ENCODE measurements at regions not wholly inside any gene's neighbourhood (a gene's known extent, or its start where the extent isn't known, plus 50 kb on each side); places are given as distances from the start of the nearest gene placed in this dataset.

DNA sequence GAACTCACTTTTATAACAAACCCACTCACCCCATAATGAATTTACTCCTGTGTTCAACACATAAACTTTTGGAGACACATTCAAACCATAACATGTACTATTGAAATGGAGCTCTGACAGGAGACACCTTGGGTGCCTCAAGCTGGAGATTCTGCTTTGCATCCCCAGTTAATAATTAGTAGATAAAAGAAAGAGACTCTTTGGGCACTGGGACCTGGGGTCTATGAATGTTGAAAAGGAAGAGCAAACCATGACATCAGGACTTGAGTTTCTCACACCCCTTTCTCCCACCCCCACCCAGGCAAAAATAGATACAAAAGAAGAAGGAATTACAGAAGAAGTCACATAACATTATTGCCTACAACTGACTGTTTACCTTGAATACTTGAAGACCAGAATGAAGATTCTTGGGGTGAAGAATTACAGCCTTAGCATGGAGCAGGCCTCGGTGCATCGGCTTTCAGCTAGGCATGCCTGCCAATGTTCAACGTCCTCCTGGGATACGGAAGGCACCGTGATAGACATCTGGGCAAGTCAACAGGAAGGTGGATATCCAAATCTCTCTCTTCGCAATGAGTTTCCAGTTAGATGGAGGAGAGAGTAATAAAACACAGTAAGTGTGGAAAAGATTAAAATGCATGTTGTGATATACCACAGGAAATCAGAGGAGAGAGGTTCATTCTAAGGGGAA lies 316.0 kb downstream of the TRIML1 start:
- Histone ChIP-seq H2BK5ac (ENCODE audit: low read depth, low read length, poor library complexity, severe bottlenecking) (no peak overlapping the region), H3K79me1 (ENCODE audit: low read depth in 1 of 2, low read length in 2 of 2) (no peaks in the 10 kb centered on the region), H3K9me3 (ENCODE audit: control insufficient read depth, insufficient read depth, low read length) (no peaks in the 10 kb centered on the region), H4K5ac (ENCODE audit: low read depth, low read length) (no peak overlapping the region), H2BK20ac (ENCODE audit: low read depth, low read length) (no peak overlapping the region), H2BK15ac (ENCODE audit: low read depth, low read length) (no peak overlapping the region), H2AFZ (replicated peaks; ENCODE audit: low read length, poor library complexity) (no peak overlapping the region), H4K8ac (ENCODE audit: low read depth in 2 of 2, low read length in 2 of 2) (no peak overlapping the region), H3K4me3 (ENCODE audit: insufficient read depth, low read depth, low read length) (no peak overlapping the region), H3K14ac (replicated peaks; ENCODE audit: low read depth, low read length) (no peak overlapping the region), H4K20me1 (ENCODE audit: insufficient read depth, low read length) (no peaks in the 10 kb centered on the region), H3K36me3 (ENCODE audit: control insufficient read depth, insufficient read depth, low read length) (no peaks in the 10 kb centered on the region), H3K4me2 (ENCODE audit: low read depth, low read length) (no peak overlapping the region), H3K27me3 (ENCODE audit: control insufficient read depth, insufficient read depth, low read length) (no peaks in the 10 kb centered on the region), H2AK9ac (replicated peaks; ENCODE audit: low read depth, low read length, poor library complexity) (no peak overlapping the region), H3K18ac (ENCODE audit: low read depth, low read length) (no peak overlapping the region), H3K9me1 (ENCODE audit: insufficient read depth, low read length) (no peaks in the 10 kb centered on the region), H3K9ac (ENCODE audit: low read depth, low read length) (no peak overlapping the region; the same call in 1 of the 2 replicates), H3K4ac (ENCODE audit: low read depth, low read length) (no peak overlapping the region), H3K4me1 (ENCODE audit: control insufficient read depth, insufficient read depth, low read length) (no peaks in the 10 kb centered on the region; the same call in 1 of the 2 replicates), H3K23ac (ENCODE audit: low read depth, low read length) (no peak overlapping the region), H3K27ac (ENCODE audit: insufficient read depth, low read length) (no peak overlapping the region), H3K56ac (ENCODE audit: extremely low read depth, insufficient read depth, low read length) (no peak overlapping the region), H2BK120ac (ENCODE audit: low read depth, low read length) (no peak overlapping the region), H4K91ac (ENCODE audit: insufficient read depth, low read depth, low read length) (no peak overlapping the region), H2AK5ac (ENCODE audit: low read depth, low read length) (peak overlapping the region; percentile 44; the same call in 1 of the 2 replicates)
- DNase-seq (no peak), ATAC-seq (ENCODE audit: low read depth) (no peak)
- no TSS peak for BruUV-seq (replicated peaks)
- POLR2A ChIA-PET (ENCODE audit: unreplicated experiment): no interaction called here
- CTCF ChIA-PET: no interaction called here
- intact Hi-C loops (cut with micrococcal nuclease): no loop called here
- in situ Hi-C loops (cut with MboI; ENCODE audit: low sequenced_read_pairs): no loop called here
- no peak for TF ChIP-seq CEBPB (IDR thresholded peaks at IDR 0.05; ENCODE audit: low read depth, low read length)
- no peak for TF ChIP-seq RCOR1 (IDR thresholded peaks at IDR 0.05; ENCODE audit: insufficient replicate concordance, low read length)
- TF ChIP-seq NFE2L2 (IDR thresholded peaks at IDR 0.05; ENCODE audit: low read depth, low read length): no peak
- TF ChIP-seq, protein P1, sequence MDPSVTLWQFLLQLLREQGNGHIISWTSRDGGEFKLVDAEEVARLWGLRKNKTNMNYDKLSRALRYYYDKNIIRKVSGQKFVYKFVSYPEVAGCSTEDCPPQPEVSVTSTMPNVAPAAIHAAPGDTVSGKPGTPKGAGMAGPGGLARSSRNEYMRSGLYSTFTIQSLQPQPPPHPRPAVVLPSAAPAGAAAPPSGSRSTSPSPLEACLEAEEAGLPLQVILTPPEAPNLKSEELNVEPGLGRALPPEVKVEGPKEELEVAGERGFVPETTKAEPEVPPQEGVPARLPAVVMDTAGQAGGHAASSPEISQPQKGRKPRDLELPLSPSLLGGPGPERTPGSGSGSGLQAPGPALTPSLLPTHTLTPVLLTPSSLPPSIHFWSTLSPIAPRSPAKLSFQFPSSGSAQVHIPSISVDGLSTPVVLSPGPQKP (IDR thresholded peaks at IDR 0.05; ENCODE audit: borderline replicate concordance, low read depth, low read length): no peak
- TF ChIP-seq FOS (IDR thresholded peaks at IDR 0.05; ENCODE audit: low read depth, low read length): no peak
- TF ChIP-seq RAD21 (IDR thresholded peaks at IDR 0.05; ENCODE audit: low read length): no peak
- no peak for TF ChIP-seq RFX5 (IDR thresholded peaks at IDR 0.05; ENCODE audit: low read depth, low read length)
- TF ChIP-seq BHLHE40 (IDR thresholded peaks at IDR 0.05; ENCODE audit: low read depth, low read length): no peak
- no peak for TF ChIP-seq CHD1 (IDR thresholded peaks at IDR 0.05; ENCODE audit: low read depth, low read length)
- TF ChIP-seq MAFK (IDR thresholded peaks at IDR 0.05; ENCODE audit: low read depth, low read length): no peak
- no peak for TF ChIP-seq POLR2A (IDR thresholded peaks at IDR 0.05; ENCODE audit: low read depth, low read length)
- 100% methylated on average over 1 of the region's 6 CpGs; no CpG with 5 or more reads in 1 of the 2 experiments for WGBS, 2 experiments (ENCODE audit: extremely low coverage in 2 of 2, insufficient read length in 1 of 2)
- dilution Hi-C loops (cut with HindIII; ENCODE audit: low sequenced_read_pairs, unreplicated experiment): no loop called here

Measured in IMR-90 (cell line).